Right lobe of liver (tissue), 6 donors: ENCODE measurements at regions not wholly inside any gene's neighbourhood (a gene's known extent, or its start where the extent isn't known, plus 50 kb on each side); places are given as distances from the start of the nearest gene placed in this dataset.
A peak's percentile ranks its signal among the peaks of the same experiment; 100 is the strongest.

ENCODE experiments used
- ATAC-seq, 4 donors: fragments of 200-7000 bp; cut with Tn5 transposase; one replicate each; pipeline ENCODE4 v1.9.1; 2020; ENCODE audit warnings: mild to moderate bottlenecking in 4 of 4, moderate library complexity in 4 of 4
- DNase-seq, 3 donors: peaks; one replicate each; pipeline ENCODE4 v3.0.0-alpha.2; 2020
- H3K27ac ChIP-seq, 3 donors: fragments of 200-600 bp; one replicate each; pipeline ENCODE4 v1.8.0; 2022
- H3K27me3 ChIP-seq, 2 donors: fragments of 200-600 bp; one replicate each; pipeline ENCODE4 v1.8.0; 2022
- H3K36me3 ChIP-seq, 4 donors: fragments of 200-600 bp; sonication (generic) in 1 of 4; one replicate each; pipeline versions ENCODE4 v1.5.1 to v1.8.0; 2017 to 2022; ENCODE audit warnings: control low read depth in 1 of 4
- H3K4me1 ChIP-seq, 4 donors: fragments of 200-600 bp; sonication (generic) in 1 of 4; one replicate each; pipeline versions ENCODE4 v1.5.1 to v1.8.0; 2017 to 2022; ENCODE audit warnings: control low read depth in 1 of 4
- H3K4me3 ChIP-seq, 3 donors: fragments of 200-600 bp; one replicate each; pipeline ENCODE4 v1.8.0; 2022
- H3K9me3 ChIP-seq, 4 donors: fragments of 200-600 bp; sonication (generic) in 1 of 4; one replicate each; pipeline versions ENCODE4 v1.5.1 to v1.8.0; 2017 to 2022; ENCODE audit warnings: control low read depth in 1 of 4
- CTCF ChIP-seq, 4 donors: fragments of 200-600 bp in 3 of 4; fragments of 450-650 bp in 1 of 4; IDR thresholded peaks; one replicate each; pipeline versions ENCODE4 v1.5.1 to v1.8.0; 2016 to 2022; ENCODE audit warnings: antibody characterized with exemption in 4 of 4, mild to moderate bottlenecking in 2 of 4
- POLR2A ChIP-seq: fragments of 450-650 bp; IDR thresholded peaks from one replicate; pipeline ENCODE4 v1.6.1; 2017; ENCODE audit warnings: antibody characterized with exemption, mild to moderate bottlenecking
- WGBS: methylation state at CpG from one replicate; pipeline ENCODE4 v1.1.6; 2018; ENCODE audit warnings: low coverage, low lambda C conversion rate; ENCODE audit not compliant: insufficient coverage; ENCODE audit errors: missing lambda C conversion rate; 5-methylcytosine and 5-hydroxymethylcytosine counted together
- intact Hi-C, 2 donors: fragments of 100-400 bp; cut with DNase I; formaldehyde crosslinking; loops; one replicate each; pipeline versions ENCODE4 v1.11.2 to v1.14.1; 2022
- donor health status: DM: no; HTN: yes; CAD: no.
- donor health status: DM: no; HTN: no; CAD: no.
- donor health status: DM: no; HTN: no; CAD: no.
- donor health status: DM: no; HTN: yes; CAD: no.
- donor health status: DM: no; HTN: yes; CAD: no.

GRCh38 chr9:106745876-106746275 lies 117.1 kb upstream of the ZNF462 start:
- H3K27ac ChIP-seq = no peak overlapping the region
- H3K4me3 ChIP-seq = no peak overlapping the region
- ATAC-seq = no peak
- no peaks in the 10 kb centered on the region for H3K9me3 ChIP-seq
- H3K27me3 ChIP-seq = no peaks in the 10 kb centered on the region
- TF ChIP-seq CTCF (IDR thresholded peaks at IDR 0.05) (no peak), POLR2A (no peak)
- H3K4me1 ChIP-seq = no peaks in the 10 kb centered on the region
- no peaks in the 10 kb centered on the region for H3K36me3 ChIP-seq
- intact Hi-C loops = no loop called here
- DNase-seq = no peak

GRCh38 chr9:106751681-106752080 lies 111.3 kb upstream of the ZNF462 start:
- ATAC-seq (no peak), DNase-seq (no peak)
- intact Hi-C loops = no loop called here
- Histone ChIP-seq H3K27me3 (no peaks in the 10 kb centered on the region), H3K4me1 (no peaks in the 10 kb centered on the region), H3K4me3 (no peak overlapping the region), H3K27ac (no peak overlapping the region), H3K9me3 (no peaks in the 10 kb centered on the region), H3K36me3 (no peaks in the 10 kb centered on the region)
- TF ChIP-seq POLR2A = no peak
- no peak for TF ChIP-seq CTCF (IDR thresholded peaks at IDR 0.05)
- 77% methylated on average over 5 of the region's 5 CpGs for WGBS

GRCh38 chr9:106752581-106752980 lies 110.4 kb upstream of the ZNF462 start:
- no peak for TF ChIP-seq POLR2A
- TF ChIP-seq CTCF (IDR thresholded peaks at IDR 0.05) = no peak
- intact Hi-C loops = no loop called here
- H3K4me3 ChIP-seq = no peak overlapping the region
- no peaks in the 10 kb centered on the region for H3K9me3 ChIP-seq
- no peaks in the 10 kb centered on the region for H3K27me3 ChIP-seq
- no peak for ATAC-seq
- no peak for DNase-seq
- H3K4me1 ChIP-seq = no peaks in the 10 kb centered on the region
- H3K27ac ChIP-seq = no peak overlapping the region
- H3K36me3 ChIP-seq = no peaks in the 10 kb centered on the region
- WGBS = 67% methylated on average over 1 of the region's 3 CpGs

- Histone ChIP-seq H3K4me1 (no peaks in the 10 kb centered on the region), H3K4me3 (no peak overlapping the region), H3K9me3 (no peaks in the 10 kb centered on the region), H3K27ac (no peak overlapping the region), H3K36me3 (no peaks in the 10 kb centered on the region), H3K27me3 (no peaks in the 10 kb centered on the region)
- intact Hi-C loops = no loop called here
- DNase-seq = no peak
- ATAC-seq = no peak
- WGBS = 35% methylated on average over 3 of the region's 4 CpGs
- TF ChIP-seq POLR2A = no peak
- TF ChIP-seq CTCF (IDR thresholded peaks at IDR 0.05) = no peak
Observed at GRCh38 chr9:106753155-106753671, 109.8 kb upstream of the ZNF462 start.

GRCh38 chr9:106755736-106756135 lies 107.2 kb upstream of the ZNF462 start:
- Histone ChIP-seq H3K36me3 (no peaks in the 10 kb centered on the region), H3K9me3 (no peaks in the 10 kb centered on the region), H3K4me1 (no peaks in the 10 kb centered on the region), H3K27ac (no peak overlapping the region), H3K27me3 (no peaks in the 10 kb centered on the region), H3K4me3 (no peak overlapping the region)
- ATAC-seq = peak in 1 of 4 donors; percentile 21
- no peak for TF ChIP-seq CTCF (IDR thresholded peaks at IDR 0.05)
- no peak for TF ChIP-seq POLR2A
- DNase-seq = no peak
- intact Hi-C loops = no loop called here
- 71% methylated on average over 7 of the region's 7 CpGs for WGBS
